HG03521 (cell line): ENCODE measurements at regions not wholly inside any gene's neighbourhood (a gene's known extent, or its start where the extent isn't known, plus 50 kb on each side); places are given as distances from the start of the nearest gene placed in this dataset.
"Not testable (repeated sequence)": the region's sequence is repeated elsewhere in the genome, so short reads cannot be mapped to it uniquely, and the experiment has no call there.

Experiments
- ATAC-seq: cut with Tn5 transposase; IDR thresholded peaks from one replicate; pipeline ENCODE4 v1.9.1; 2021; ENCODE audit warnings: mild to moderate bottlenecking, moderate library complexity; ENCODE audit not compliant: unreplicated experiment

GRCh38 chr17:70968302-70968701 is 799.0 kb downstream of the KCNJ2 start:
- no peak for ATAC-seq

- ATAC-seq, result no peak
These were observed 800.2 kb downstream of the KCNJ2 start for GRCh38 chr17:70969521-70970034.

GRCh38 chr17:70976447-70976846 is 807.1 kb downstream of the KCNJ2 start:
- ATAC-seq, result no peak

GRCh38 chr17:70984873-70985272 is 815.5 kb downstream of the KCNJ2 start:
- no peak for ATAC-seq

- ATAC-seq, result peak; percentile 66
These were observed 818.6 kb downstream of the KCNJ2 start for GRCh38 chr17:70987867-70988340.

- ATAC-seq, result no peak
These were observed 819.3 kb downstream of the KCNJ2 start for GRCh38 chr17:70988622-70989021.

- ATAC-seq, result no peak
These were observed 819.9 kb downstream of the KCNJ2 start for GRCh38 chr17:70989280-70989679.

GRCh38 chr17:70994194-70994593 is 824.9 kb downstream of the KCNJ2 start:
- ATAC-seq, result no peak

GRCh38 chr17:70995997-70996396 is 826.7 kb downstream of the KCNJ2 start:
- no peak for ATAC-seq

- no peak for ATAC-seq
These were observed 834.4 kb downstream of the KCNJ2 start for GRCh38 chr17:71003736-71004135.

- no peak for ATAC-seq
These were observed 835.1 kb downstream of the KCNJ2 start for GRCh38 chr17:71004413-71004812.

- no peak for ATAC-seq
These were observed 842.1 kb downstream of the KCNJ2 start for GRCh38 chr17:71011391-71011790.

GRCh38 chr17:71019699-71020098 is 850.4 kb downstream of the KCNJ2 start:
- ATAC-seq, result no peak

- no peak for ATAC-seq
These were observed 853.4 kb downstream of the KCNJ2 start for GRCh38 chr17:71022758-71023157.

- no peak for ATAC-seq
These were observed 854.1 kb downstream of the KCNJ2 start for GRCh38 chr17:71023249-71024030.

- no peak for ATAC-seq
These were observed 854.8 kb downstream of the KCNJ2 start for GRCh38 chr17:71024172-71024571.

- ATAC-seq, result no peak
These were observed 855.6 kb downstream of the KCNJ2 start for GRCh38 chr17:71024969-71025368.

GRCh38 chr17:71029246-71029645 is 859.9 kb downstream of the KCNJ2 start:
- ATAC-seq, result no peak

- ATAC-seq, result not testable (repeated sequence)
These were observed 862.0 kb downstream of the KCNJ2 start for GRCh38 chr17:71031286-71031685.

- no peak for ATAC-seq
These were observed 863.5 kb downstream of the KCNJ2 start for GRCh38 chr17:71032746-71033273.

GRCh38 chr17:71033336-71033735 is 864.0 kb downstream of the KCNJ2 start:
- ATAC-seq, result no peak

GRCh38 chr17:71035226-71035625 is 865.9 kb downstream of the KCNJ2 start:
- ATAC-seq, result no peak
